Liver (tissue), 3 donors: ENCODE measurements at regions not wholly inside any gene's neighbourhood (a gene's known extent, or its start where the extent isn't known, plus 50 kb on each side); places are given as distances from the start of the nearest gene placed in this dataset.

Experiments
- ATF3 ChIP-seq: IDR thresholded peaks from 2 replicates; pipeline ENCODE4 v1.6.1; 2016; ENCODE audit warnings: antibody characterized with exemption
- EGR1 ChIP-seq, 2 donors: IDR thresholded peaks; 2 replicates each; pipeline ENCODE4 v1.6.1; 2016 to 2018; ENCODE audit warnings: antibody characterized with exemption in 2 of 2, low read depth in 2 of 2
- RAD21 ChIP-seq, 2 donors: IDR thresholded peaks; 2 replicates each; pipeline ENCODE4 v1.6.1; 2016; ENCODE audit warnings: antibody characterized with exemption in 2 of 2, mild to moderate bottlenecking in 2 of 2
- SP1 ChIP-seq: IDR thresholded peaks from 2 replicates; pipeline ENCODE4 v1.6.1; 2018; ENCODE audit warnings: antibody characterized with exemption, mild to moderate bottlenecking
- YY1 ChIP-seq: IDR thresholded peaks from 2 replicates; pipeline ENCODE4 v1.6.1; 2016; ENCODE audit warnings: antibody characterized with exemption, mild to moderate bottlenecking
- ZBTB33 ChIP-seq: IDR thresholded peaks from 2 replicates; pipeline ENCODE4 v1.6.1; 2016; ENCODE audit warnings: antibody characterized with exemption
- TF ChIP-seq, protein P1 (sequence below): fragments of 150-350 bp; IDR thresholded peaks from 2 replicates; pipeline ENCODE4 v1.5.1; 2017; ENCODE audit warnings: improper control_type of control experiment, low read depth, low read length; ENCODE audit not compliant: missing input control
- donor health status: healthy.
- donor health status: healthy.

- TF ChIP-seq RAD21 (IDR thresholded peaks at IDR 0.05): no peak
- TF ChIP-seq SP1: no peak
- TF ChIP-seq YY1: no peak
- TF ChIP-seq, protein P1, sequence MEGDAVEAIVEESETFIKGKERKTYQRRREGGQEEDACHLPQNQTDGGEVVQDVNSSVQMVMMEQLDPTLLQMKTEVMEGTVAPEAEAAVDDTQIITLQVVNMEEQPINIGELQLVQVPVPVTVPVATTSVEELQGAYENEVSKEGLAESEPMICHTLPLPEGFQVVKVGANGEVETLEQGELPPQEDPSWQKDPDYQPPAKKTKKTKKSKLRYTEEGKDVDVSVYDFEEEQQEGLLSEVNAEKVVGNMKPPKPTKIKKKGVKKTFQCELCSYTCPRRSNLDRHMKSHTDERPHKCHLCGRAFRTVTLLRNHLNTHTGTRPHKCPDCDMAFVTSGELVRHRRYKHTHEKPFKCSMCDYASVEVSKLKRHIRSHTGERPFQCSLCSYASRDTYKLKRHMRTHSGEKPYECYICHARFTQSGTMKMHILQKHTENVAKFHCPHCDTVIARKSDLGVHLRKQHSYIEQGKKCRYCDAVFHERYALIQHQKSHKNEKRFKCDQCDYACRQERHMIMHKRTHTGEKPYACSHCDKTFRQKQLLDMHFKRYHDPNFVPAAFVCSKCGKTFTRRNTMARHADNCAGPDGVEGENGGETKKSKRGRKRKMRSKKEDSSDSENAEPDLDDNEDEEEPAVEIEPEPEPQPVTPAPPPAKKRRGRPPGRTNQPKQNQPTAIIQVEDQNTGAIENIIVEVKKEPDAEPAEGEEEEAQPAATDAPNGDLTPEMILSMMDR: no peak
- no peak for TF ChIP-seq ZBTB33
- no peak for TF ChIP-seq EGR1 (IDR thresholded peaks at IDR 0.05; ENCODE audit: low read depth in 2 of 2)
- TF ChIP-seq ATF3: no peak
Measured at GRCh38 chr1:14222086-14222485, 376.4 kb upstream of the KAZN start.
